ENCODE measurements at regions not wholly inside any gene's neighbourhood (a gene's known extent, or its start where the extent isn't known, plus 50 kb on each side); places are given as distances from the start of the nearest gene placed in this dataset.

- DNase-seq (ENCODE audit: low read depth, low spot score) (no peak), FAIRE-seq (no peak)
- H3K27me3 ChIP-seq (ENCODE audit: control insufficient read depth, extremely low read depth, insufficient read depth, low read length): no peaks in the 10 kb centered on the region
- no peaks in the 10 kb centered on the region for H3K9me1 ChIP-seq (ENCODE audit: control insufficient read depth, extremely low read depth, insufficient read depth, low read length)
- no peak overlapping the region for H2AFZ ChIP-seq (ENCODE audit: control insufficient read depth, low read length)
- no peak overlapping the region for H3K4me2 ChIP-seq (ENCODE audit: control insufficient read depth, extremely low read depth, insufficient read depth, low read depth, low read length)
- no peaks in the 10 kb centered on the region for H3K36me3 ChIP-seq (ENCODE audit: control insufficient read depth in 2 of 2, extremely low read depth in 1 of 2, insufficient read depth in 2 of 2, low read length in 2 of 2)
- H3K4me1 ChIP-seq (ENCODE audit: control insufficient read depth, extremely low read depth, insufficient read depth, low read length): no peaks in the 10 kb centered on the region
- H3K79me2 ChIP-seq (ENCODE audit: control insufficient read depth, insufficient read depth, low read length): no peaks in the 10 kb centered on the region
- dilution Hi-C loops (cut with MboI; ENCODE audit: extremely low pct_ligation_motif_present, low sequenced_read_pairs): no loop called here
- no peak overlapping the region for H3K27ac ChIP-seq (ENCODE audit: control insufficient read depth, insufficient read depth, low read length)
- no peaks in the 10 kb centered on the region for H4K20me1 ChIP-seq (ENCODE audit: control insufficient read depth, extremely low read depth, insufficient read depth, low read length)
- no peak overlapping the region for H3K4me3 ChIP-seq (ENCODE audit: control insufficient read depth in 2 of 3, extremely low read depth in 1 of 3, insufficient read depth in 2 of 3, low read depth in 1 of 3, low read length in 3 of 3)
- H3K9me3 ChIP-seq (ENCODE audit: control insufficient read depth, low read depth, low read length): no peaks in the 10 kb centered on the region
- H3K9ac ChIP-seq (ENCODE audit: control insufficient read depth, extremely low read depth, insufficient read depth, low read length): no peak overlapping the region
- TF ChIP-seq EZH2 (IDR thresholded peaks at IDR 0.05; ENCODE audit: low read length) (no peak), CTCF (optimal IDR thresholded peaks at IDR 0.05 in 1 of 3, IDR thresholded peaks at IDR 0.05 in 1 of 3, conservative IDR thresholded peaks at IDR 0.05 in 1 of 3; ENCODE audit: extremely low read depth in 1 of 3, insufficient read depth in 2 of 3, low read length in 3 of 3) (no peak)
Observed at GRCh38 chr11:122598971-122599370, 56.6 kb upstream of the UBASH3B start.

GRCh38 chr11:122597511-122597910 lies 58.0 kb upstream of the UBASH3B start:
- Histone ChIP-seq H3K36me3 (ENCODE audit: control insufficient read depth in 2 of 2, extremely low read depth in 1 of 2, insufficient read depth in 2 of 2, low read length in 2 of 2) (no peaks in the 10 kb centered on the region), H3K27me3 (ENCODE audit: control insufficient read depth, extremely low read depth, insufficient read depth, low read length) (peaks cover 3% of the 10 kb centered on the region), H3K27ac (ENCODE audit: control insufficient read depth, insufficient read depth, low read length) (no peak overlapping the region), H3K4me3 (ENCODE audit: control insufficient read depth in 2 of 3, extremely low read depth in 1 of 3, insufficient read depth in 2 of 3, low read depth in 1 of 3, low read length in 3 of 3) (no peak overlapping the region), H3K9ac (ENCODE audit: control insufficient read depth, extremely low read depth, insufficient read depth, low read length) (no peak overlapping the region), H4K20me1 (ENCODE audit: control insufficient read depth, extremely low read depth, insufficient read depth, low read length) (no peaks in the 10 kb centered on the region), H3K9me3 (ENCODE audit: control insufficient read depth, low read depth, low read length) (no peaks in the 10 kb centered on the region), H3K9me1 (ENCODE audit: control insufficient read depth, extremely low read depth, insufficient read depth, low read length) (no peaks in the 10 kb centered on the region), H3K4me1 (ENCODE audit: control insufficient read depth, extremely low read depth, insufficient read depth, low read length) (no peaks in the 10 kb centered on the region), H3K4me2 (ENCODE audit: control insufficient read depth, extremely low read depth, insufficient read depth, low read depth, low read length) (no peak overlapping the region), H2AFZ (ENCODE audit: control insufficient read depth, low read length) (no peak overlapping the region), H3K79me2 (ENCODE audit: control insufficient read depth, insufficient read depth, low read length) (no peaks in the 10 kb centered on the region)
- dilution Hi-C loops (cut with MboI; ENCODE audit: extremely low pct_ligation_motif_present, low sequenced_read_pairs): no loop called here
- DNase-seq (ENCODE audit: low read depth, low spot score) (no peak), FAIRE-seq (no peak)
- no peak for TF ChIP-seq EZH2 (IDR thresholded peaks at IDR 0.05; ENCODE audit: low read length)
- no peak for TF ChIP-seq CTCF (optimal IDR thresholded peaks at IDR 0.05 in 1 of 3, IDR thresholded peaks at IDR 0.05 in 1 of 3, conservative IDR thresholded peaks at IDR 0.05 in 1 of 3; ENCODE audit: extremely low read depth in 1 of 3, insufficient read depth in 2 of 3, low read length in 3 of 3)
